ENCODE measurements at regions not wholly inside any gene's neighbourhood (a gene's known extent, or its start where the extent isn't known, plus 50 kb on each side); places are given as distances from the start of the nearest gene placed in this dataset.

GRCh38 chr7:17481118-17481517 is 182.7 kb downstream of the AHR start:
- DNase-seq (ENCODE audit: low spot score), result no peak

GRCh38 chr7:17485368-17485767 is 186.9 kb downstream of the AHR start:
- no peak for DNase-seq (ENCODE audit: low spot score)

- DNase-seq (ENCODE audit: low spot score), result no peak
These were observed 187.5 kb downstream of the AHR start for GRCh38 chr7:17485904-17486303.

DNA sequence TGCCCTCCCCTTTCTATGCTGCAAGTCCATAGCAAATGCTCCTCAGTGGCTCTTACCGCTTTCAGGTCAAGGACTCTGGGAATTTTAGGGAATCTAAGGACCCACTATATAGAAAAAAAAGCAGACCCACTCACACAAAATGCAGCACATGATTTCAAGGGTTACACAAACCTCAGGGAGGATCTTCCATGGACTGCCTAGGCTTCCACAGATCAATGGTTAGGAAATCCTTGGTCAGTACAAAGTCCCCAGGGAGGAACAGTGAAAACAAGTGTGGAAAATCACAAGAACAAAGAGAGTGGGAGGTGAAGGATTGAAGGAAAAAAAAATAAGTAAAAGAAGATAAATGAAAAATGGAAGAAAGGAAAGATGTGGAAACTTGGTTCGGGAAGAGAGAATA is 188.4 kb downstream of the AHR start:
- no peak for DNase-seq (ENCODE audit: low spot score)

- no peak for DNase-seq (ENCODE audit: low spot score)
These were observed 188.9 kb downstream of the AHR start for GRCh38 chr7:17487343-17487742.

GRCh38 chr7:17488829-17489228 is 190.4 kb downstream of the AHR start:
- no peak for DNase-seq (ENCODE audit: low spot score)

GRCh38 chr7:17489961-17490360 is 191.5 kb downstream of the AHR start:
- DNase-seq (ENCODE audit: low spot score), result no peak

GRCh38 chr7:17490825-17491224 is 192.4 kb downstream of the AHR start:
- DNase-seq (ENCODE audit: low spot score), result no peak

DNA sequence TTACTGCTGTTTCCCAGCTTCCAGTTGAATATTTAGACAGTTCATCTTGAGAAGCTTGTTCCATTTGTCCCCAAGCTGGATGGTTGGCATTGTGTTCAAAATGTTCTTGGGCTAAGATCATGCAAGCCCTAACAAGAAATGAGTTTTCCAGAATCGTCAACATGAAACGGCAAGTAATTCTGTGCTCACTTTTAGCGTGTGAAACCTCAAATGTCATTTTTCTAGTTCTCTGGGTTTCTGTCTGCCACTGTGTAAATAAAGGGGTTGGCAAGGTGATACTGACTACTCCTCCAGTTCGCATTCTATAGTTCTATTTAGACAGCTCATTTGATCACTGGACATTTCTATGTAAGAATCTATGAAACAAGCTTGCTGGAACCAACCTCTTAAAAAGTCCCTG is 194.0 kb downstream of the AHR start:
- no peak for DNase-seq (ENCODE audit: low spot score)

DNA sequence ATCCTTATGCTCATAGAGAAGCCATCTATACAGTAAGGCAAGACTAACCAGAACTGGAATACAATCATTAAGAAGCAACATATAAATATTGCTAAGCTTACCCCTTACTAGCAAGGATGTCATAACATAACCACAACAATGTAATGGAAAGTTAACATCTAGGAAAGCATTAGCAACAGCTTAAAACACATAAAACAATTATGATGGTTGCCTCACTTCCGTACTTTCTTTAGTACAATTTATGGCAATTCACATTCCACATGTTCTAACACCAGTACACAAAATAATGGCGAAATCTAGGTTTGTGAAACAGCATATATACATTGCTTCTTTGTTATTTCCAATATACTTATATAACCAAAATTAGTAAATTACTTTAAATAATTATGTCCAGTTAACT is 195.0 kb downstream of the AHR start:
- no peak for DNase-seq (ENCODE audit: low spot score)

GRCh38 chr7:17495655-17496394 is 197.4 kb downstream of the AHR start:
- DNase-seq (ENCODE audit: low spot score), result no peak

DNA sequence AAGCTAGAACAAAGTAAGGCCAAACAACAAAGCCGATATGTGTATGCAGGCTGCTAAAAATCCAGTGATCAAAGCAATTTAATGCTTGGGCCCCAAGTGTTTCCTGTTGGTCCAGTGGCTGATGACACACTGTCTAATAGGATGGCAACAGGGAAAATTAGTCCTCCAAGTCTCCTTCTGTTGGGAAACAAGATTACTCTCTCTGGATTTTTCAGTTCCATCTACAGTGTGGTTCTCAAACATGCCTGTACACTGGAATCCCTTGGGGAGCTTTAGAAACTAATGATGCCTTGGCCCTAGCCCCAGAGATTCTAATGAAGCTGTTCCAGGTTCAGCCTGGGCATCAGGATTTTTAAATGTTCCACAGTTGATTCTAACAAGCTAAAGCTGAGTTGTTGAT is 198.7 kb downstream of the AHR start:
- DNase-seq (ENCODE audit: low spot score), result no peak

DNA sequence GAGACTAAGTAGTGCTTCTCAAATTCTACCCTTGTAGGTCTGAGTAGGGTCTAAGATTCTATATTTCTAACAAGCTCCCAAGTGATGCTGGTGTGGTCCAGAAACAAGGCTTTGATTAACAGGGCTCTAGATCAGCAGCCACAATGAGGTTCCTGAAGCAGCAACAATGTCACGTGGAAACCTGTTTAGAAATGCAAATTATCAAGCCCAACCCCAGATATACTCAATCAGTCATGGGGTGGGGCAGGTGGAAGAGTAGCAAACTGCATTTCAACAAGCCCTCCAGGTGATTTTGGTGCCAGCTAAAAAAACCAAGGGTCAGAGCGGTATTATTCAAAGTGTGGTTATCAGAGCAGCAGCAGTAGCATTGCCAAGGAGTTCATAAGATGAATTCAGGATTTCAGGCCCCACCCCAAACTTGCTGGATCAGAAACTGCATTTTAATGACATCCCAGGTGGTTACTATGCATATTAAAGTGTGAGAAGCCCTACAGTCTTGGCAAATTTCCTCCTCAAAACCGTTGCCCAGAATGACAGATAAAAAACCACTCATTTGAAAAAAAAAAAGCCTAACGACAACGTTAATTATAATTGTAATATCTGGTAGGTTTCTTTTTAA is 199.2 kb downstream of the AHR start:
- no peak for DNase-seq (ENCODE audit: low spot score)

- DNase-seq (ENCODE audit: low spot score), result no peak
These were observed 199.8 kb downstream of the AHR start for GRCh38 chr7:17498230-17498629.

- DNase-seq (ENCODE audit: low spot score), result no peak
These were observed 202.3 kb downstream of the AHR start for GRCh38 chr7:17500736-17501135.

DNA sequence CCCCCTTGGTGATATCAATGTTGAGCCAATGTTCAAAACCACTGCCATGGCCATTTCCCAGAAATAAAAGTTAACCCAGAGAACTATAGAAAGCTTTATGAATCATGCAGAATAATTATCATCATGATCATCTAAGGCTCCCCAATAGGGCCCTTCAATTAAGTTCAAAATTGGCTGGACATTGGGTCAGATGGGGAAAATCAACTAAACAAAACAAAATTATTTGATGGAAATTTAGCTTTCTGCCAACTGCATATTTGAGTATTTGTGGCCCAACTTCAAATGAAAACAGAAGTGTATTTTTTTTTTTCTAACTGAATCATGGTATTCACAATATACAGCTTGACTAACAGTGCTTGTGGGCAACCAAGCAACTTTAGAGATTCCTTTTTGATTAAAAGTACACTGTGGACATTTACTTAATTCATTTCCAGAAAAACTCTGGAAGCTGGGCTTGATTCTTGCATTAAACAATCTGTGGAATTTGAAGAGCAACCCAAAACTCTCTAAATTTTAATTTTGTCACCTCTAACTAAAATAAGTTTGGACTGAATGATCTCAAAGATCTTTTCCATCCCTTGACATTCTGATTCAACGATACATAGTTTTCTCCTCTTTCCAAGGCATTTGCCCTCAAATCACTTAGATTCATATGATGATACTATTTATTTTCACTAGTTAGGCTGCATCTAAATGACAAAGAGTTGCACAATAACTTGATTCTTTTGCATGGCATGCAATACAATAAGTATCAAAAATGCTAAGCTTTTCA is 203.2 kb downstream of the AHR start:
- no peak for DNase-seq (ENCODE audit: low spot score)

GRCh38 chr7:17502213-17503060 is 204.0 kb downstream of the AHR start:
- no peak for DNase-seq (ENCODE audit: low spot score)

- DNase-seq (ENCODE audit: low spot score), result no peak
These were observed 207.6 kb downstream of the AHR start for GRCh38 chr7:17506095-17506494.

DNA sequence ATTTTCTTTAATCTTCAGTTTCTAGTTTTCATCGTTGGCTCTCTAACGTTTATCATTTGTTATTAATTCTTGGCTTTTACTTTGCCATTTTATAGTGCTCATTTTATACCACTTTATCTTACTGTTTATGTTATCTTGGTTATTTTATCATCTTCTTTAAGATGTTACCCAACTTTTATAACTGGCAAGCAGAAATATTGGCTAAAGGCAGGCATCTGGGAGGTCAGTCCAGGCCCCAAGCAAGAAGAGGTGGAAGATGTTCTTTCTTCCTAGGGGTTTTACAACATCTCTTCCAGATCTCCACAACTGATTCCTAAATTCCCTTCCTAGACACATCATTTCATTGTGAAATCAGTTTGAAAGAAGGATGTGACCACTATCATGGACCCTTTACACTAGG is 208.1 kb downstream of the AHR start:
- no peak for DNase-seq (ENCODE audit: low spot score)

- DNase-seq (ENCODE audit: low spot score), result no peak
These were observed 209.3 kb downstream of the AHR start for GRCh38 chr7:17507717-17508116.

- DNase-seq (ENCODE audit: low spot score), result no peak
These were observed 213.8 kb downstream of the AHR start for GRCh38 chr7:17512181-17512675.

- DNase-seq (ENCODE audit: low spot score), result no peak
These were observed 218.3 kb downstream of the AHR start for GRCh38 chr7:17516771-17517170.
